ENCODE measurements at regions not wholly inside any gene's neighbourhood (a gene's known extent, or its start where the extent isn't known, plus 50 kb on each side); places are given as distances from the start of the nearest gene placed in this dataset.

- TF ChIP-seq REST (IDR thresholded peaks at IDR 0.05; ENCODE audit: low read depth, low read length): peak; percentile 59; the same call in 1 of the 2 replicates
- TF ChIP-seq, protein P1, sequence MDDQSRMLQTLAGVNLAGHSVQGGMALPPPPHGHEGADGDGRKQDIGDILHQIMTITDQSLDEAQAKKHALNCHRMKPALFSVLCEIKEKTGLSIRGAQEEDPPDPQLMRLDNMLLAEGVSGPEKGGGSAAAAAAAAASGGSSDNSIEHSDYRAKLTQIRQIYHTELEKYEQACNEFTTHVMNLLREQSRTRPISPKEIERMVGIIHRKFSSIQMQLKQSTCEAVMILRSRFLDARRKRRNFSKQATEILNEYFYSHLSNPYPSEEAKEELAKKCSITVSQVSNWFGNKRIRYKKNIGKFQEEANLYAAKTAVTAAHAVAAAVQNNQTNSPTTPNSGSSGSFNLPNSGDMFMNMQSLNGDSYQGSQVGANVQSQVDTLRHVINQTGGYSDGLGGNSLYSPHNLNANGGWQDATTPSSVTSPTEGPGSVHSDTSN (IDR thresholded peaks at IDR 0.05): peak; percentile 96
- TF ChIP-seq SMC3 (IDR thresholded peaks at IDR 0.05; ENCODE audit: low read depth, low read length): no peak
- peak; percentile 79 for TF ChIP-seq MAX (IDR thresholded peaks at IDR 0.05; ENCODE audit: low read depth)
- peak; percentile 33; the same call in 1 of the 2 replicates for TF ChIP-seq ELF1 (IDR thresholded peaks at IDR 0.05)
- no peak for TF ChIP-seq EZH2phosphoT487 (IDR thresholded peaks at IDR 0.05; ENCODE audit: borderline replicate concordance, low read depth)
- no peak for TF ChIP-seq TAF1 (IDR thresholded peaks at IDR 0.05; ENCODE audit: borderline replicate concordance, low read depth, low read length)
- peak; percentile 52 to 100; a peak in 3 of 4 replicates for TF ChIP-seq EP300 (IDR thresholded peaks at IDR 0.05; ENCODE audit: borderline replicate concordance in 1 of 2, low read depth in 1 of 2, low read length in 1 of 2)
- peak; percentile 99 for TF ChIP-seq NFIC (IDR thresholded peaks at IDR 0.05; ENCODE audit: borderline replicate concordance)
- peak; percentile 100 for TF ChIP-seq TCF12 (IDR thresholded peaks at IDR 0.05)
- TF ChIP-seq MEF2A (IDR thresholded peaks at IDR 0.05; ENCODE audit: borderline replicate concordance, low read depth): peak; percentile 86; the same call in 1 of the 2 replicates
- no peak for TF ChIP-seq GABPA (IDR thresholded peaks at IDR 0.05; ENCODE audit: low read depth)
- no peak for TF ChIP-seq GATA2 (CRISPR knock-in tag; IDR thresholded peaks at IDR 0.05)
- no peak for TF ChIP-seq RCOR1 (IDR thresholded peaks at IDR 0.05; ENCODE audit: low read length)
- TF ChIP-seq TEAD4 (IDR thresholded peaks at IDR 0.05; ENCODE audit: borderline replicate concordance, insufficient read depth): peak; percentile 100
- peak; percentile 98 for TF ChIP-seq FOXM1 (IDR thresholded peaks at IDR 0.05; ENCODE audit: low read depth)
- no peak for TF ChIP-seq FOXJ3 (CRISPR knock-in tag; IDR thresholded peaks at IDR 0.05)
- no peak for TF ChIP-seq USF1 (IDR thresholded peaks at IDR 0.05; ENCODE audit: borderline replicate concordance, low read depth)
- TF ChIP-seq YY1 (IDR thresholded peaks at IDR 0.05; ENCODE audit: low read depth): peak; percentile 57; the same call in 1 of the 2 replicates
Observed at GRCh38 chr17:69672924-69673323, 258.4 kb downstream of the MAP2K6 start (continued).

Measured in SK-N-SH (cell line).